ENCODE measurements at regions not wholly inside any gene's neighbourhood (a gene's known extent, or its start where the extent isn't known, plus 50 kb on each side); places are given as distances from the start of the nearest gene placed in this dataset.

- Histone ChIP-seq H3F3A (replicated peaks; ENCODE audit: low read depth) (no peaks in the 10 kb centered on the region), H3K36me3 (ENCODE audit: insufficient read depth) (no peaks in the 10 kb centered on the region), H3K4me1 (ENCODE audit: insufficient read depth) (no peaks in the 10 kb centered on the region), H3K79me2 (replicated peaks; ENCODE audit: insufficient read depth) (no peaks in the 10 kb centered on the region), H3K27me3 (ENCODE audit: insufficient read depth) (no peaks in the 10 kb centered on the region), H3K9me2 (ENCODE audit: insufficient read depth) (no peaks in the 10 kb centered on the region), H2AFZ (no peak overlapping the region), H3K4me2 (no peak overlapping the region), H3K27ac (ENCODE audit: low read depth) (no peak overlapping the region), H3K4me3 (no peak overlapping the region), H4K20me1 (replicated peaks; ENCODE audit: insufficient read depth) (no peaks in the 10 kb centered on the region)
- TF ChIP-seq, protein P1, sequence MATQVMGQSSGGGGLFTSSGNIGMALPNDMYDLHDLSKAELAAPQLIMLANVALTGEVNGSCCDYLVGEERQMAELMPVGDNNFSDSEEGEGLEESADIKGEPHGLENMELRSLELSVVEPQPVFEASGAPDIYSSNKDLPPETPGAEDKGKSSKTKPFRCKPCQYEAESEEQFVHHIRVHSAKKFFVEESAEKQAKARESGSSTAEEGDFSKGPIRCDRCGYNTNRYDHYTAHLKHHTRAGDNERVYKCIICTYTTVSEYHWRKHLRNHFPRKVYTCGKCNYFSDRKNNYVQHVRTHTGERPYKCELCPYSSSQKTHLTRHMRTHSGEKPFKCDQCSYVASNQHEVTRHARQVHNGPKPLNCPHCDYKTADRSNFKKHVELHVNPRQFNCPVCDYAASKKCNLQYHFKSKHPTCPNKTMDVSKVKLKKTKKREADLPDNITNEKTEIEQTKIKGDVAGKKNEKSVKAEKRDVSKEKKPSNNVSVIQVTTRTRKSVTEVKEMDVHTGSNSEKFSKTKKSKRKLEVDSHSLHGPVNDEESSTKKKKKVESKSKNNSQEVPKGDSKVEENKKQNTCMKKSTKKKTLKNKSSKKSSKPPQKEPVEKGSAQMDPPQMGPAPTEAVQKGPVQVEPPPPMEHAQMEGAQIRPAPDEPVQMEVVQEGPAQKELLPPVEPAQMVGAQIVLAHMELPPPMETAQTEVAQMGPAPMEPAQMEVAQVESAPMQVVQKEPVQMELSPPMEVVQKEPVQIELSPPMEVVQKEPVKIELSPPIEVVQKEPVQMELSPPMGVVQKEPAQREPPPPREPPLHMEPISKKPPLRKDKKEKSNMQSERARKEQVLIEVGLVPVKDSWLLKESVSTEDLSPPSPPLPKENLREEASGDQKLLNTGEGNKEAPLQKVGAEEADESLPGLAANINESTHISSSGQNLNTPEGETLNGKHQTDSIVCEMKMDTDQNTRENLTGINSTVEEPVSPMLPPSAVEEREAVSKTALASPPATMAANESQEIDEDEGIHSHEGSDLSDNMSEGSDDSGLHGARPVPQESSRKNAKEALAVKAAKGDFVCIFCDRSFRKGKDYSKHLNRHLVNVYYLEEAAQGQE (IDR thresholded peaks at IDR 0.05; ENCODE audit: unreplicated experiment): no peak
- TF ChIP-seq CTCF (conservative IDR thresholded peaks at IDR 0.05; ENCODE audit: low read depth in 2 of 2) (no peak), JUNB (IDR thresholded peaks at IDR 0.05; ENCODE audit: unreplicated experiment) (no peak), STAT1 (IDR thresholded peaks at IDR 0.05; ENCODE audit: unreplicated experiment) (no peak), ZNF114 (CRISPR knock-in tag; IDR thresholded peaks at IDR 0.05) (no peak), EZH2phosphoT487 (IDR thresholded peaks at IDR 0.05; ENCODE audit: unreplicated experiment) (no peak), EZH2 (IDR thresholded peaks at IDR 0.05; ENCODE audit: low read depth, unreplicated experiment) (no peak), POLR2AphosphoS5 (IDR thresholded peaks at IDR 0.05; ENCODE audit: low read depth) (no peak), NANOG (IDR thresholded peaks at IDR 0.05; ENCODE audit: borderline replicate concordance) (no peak), ZNF331 (CRISPR knock-in tag; IDR thresholded peaks at IDR 0.05; ENCODE audit: low read depth) (no peak)
- TF ChIP-seq, protein P2, sequence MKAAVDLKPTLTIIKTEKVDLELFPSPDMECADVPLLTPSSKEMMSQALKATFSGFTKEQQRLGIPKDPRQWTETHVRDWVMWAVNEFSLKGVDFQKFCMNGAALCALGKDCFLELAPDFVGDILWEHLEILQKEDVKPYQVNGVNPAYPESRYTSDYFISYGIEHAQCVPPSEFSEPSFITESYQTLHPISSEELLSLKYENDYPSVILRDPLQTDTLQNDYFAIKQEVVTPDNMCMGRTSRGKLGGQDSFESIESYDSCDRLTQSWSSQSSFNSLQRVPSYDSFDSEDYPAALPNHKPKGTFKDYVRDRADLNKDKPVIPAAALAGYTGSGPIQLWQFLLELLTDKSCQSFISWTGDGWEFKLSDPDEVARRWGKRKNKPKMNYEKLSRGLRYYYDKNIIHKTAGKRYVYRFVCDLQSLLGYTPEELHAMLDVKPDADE (IDR thresholded peaks at IDR 0.05): no peak
- TF ChIP-seq, protein P3, sequence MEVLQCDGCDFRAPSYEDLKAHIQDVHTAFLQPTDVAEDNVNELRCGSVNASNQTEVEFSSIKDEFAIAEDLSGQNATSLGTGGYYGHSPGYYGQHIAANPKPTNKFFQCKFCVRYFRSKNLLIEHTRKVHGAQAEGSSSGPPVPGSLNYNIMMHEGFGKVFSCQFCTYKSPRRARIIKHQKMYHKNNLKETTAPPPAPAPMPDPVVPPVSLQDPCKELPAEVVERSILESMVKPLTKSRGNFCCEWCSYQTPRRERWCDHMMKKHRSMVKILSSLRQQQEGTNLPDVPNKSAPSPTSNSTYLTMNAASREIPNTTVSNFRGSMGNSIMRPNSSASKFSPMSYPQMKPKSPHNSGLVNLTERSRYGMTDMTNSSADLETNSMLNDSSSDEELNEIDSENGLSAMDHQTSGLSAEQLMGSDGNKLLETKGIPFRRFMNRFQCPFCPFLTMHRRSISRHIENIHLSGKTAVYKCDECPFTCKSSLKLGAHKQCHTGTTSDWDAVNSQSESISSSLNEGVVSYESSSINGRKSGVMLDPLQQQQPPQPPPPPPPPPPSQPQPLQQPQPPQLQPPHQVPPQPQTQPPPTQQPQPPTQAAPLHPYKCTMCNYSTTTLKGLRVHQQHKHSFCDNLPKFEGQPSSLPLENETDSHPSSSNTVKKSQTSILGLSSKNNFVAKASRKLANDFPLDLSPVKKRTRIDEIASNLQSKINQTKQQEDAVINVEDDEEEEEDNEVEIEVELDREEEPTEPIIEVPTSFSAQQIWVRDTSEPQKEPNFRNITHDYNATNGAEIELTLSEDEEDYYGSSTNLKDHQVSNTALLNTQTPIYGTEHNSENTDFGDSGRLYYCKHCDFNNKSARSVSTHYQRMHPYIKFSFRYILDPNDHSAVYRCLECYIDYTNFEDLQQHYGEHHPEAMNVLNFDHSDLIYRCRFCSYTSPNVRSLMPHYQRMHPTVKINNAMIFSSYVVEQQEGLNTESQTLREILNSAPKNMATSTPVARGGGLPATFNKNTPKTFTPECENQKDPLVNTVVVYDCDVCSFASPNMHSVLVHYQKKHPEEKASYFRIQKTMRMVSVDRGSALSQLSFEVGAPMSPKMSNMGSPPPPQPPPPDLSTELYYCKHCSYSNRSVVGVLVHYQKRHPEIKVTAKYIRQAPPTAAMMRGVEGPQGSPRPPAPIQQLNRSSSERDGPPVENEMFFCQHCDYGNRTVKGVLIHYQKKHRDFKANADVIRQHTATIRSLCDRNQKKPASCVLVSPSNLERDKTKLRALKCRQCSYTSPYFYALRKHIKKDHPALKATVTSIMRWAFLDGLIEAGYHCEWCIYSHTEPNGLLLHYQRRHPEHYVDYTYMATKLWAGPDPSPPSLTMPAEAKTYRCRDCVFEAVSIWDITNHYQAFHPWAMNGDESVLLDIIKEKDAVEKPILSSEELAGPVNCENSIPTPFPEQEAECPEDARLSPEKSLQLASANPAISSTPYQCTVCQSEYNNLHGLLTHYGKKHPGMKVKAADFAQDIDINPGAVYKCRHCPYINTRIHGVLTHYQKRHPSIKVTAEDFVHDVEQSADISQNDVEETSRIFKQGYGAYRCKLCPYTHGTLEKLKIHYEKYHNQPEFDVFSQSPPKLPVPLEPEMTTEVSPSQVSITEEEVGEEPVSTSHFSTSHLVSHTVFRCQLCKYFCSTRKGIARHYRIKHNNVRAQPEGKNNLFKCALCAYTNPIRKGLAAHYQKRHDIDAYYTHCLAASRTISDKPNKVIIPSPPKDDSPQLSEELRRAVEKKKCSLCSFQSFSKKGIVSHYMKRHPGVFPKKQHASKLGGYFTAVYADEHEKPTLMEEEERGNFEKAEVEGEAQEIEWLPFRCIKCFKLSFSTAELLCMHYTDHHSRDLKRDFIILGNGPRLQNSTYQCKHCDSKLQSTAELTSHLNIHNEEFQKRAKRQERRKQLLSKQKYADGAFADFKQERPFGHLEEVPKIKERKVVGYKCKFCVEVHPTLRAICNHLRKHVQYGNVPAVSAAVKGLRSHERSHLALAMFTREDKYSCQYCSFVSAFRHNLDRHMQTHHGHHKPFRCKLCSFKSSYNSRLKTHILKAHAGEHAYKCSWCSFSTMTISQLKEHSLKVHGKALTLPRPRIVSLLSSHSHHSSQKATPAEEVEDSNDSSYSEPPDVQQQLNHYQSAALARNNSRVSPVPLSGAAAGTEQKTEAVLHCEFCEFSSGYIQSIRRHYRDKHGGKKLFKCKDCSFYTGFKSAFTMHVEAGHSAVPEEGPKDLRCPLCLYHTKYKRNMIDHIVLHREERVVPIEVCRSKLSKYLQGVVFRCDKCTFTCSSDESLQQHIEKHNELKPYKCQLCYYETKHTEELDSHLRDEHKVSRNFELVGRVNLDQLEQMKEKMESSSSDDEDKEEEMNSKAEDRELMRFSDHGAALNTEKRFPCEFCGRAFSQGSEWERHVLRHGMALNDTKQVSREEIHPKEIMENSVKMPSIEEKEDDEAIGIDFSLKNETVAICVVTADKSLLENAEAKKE (CRISPR knock-in tag; IDR thresholded peaks at IDR 0.05): no peak
- Mint-ChIP-seq H3K36me3 (ENCODE audit: low read depth) (no peaks in the 10 kb centered on the region), H3K9me3 (no peaks in the 10 kb centered on the region), H3K27me3 (ENCODE audit: insufficient read depth, low read depth, poor library complexity) (no peaks in the 10 kb centered on the region), H3K4me1 (no peaks in the 10 kb centered on the region), H3K4me3 (no peak overlapping the region), H3K27ac (no peak overlapping the region)
- ATAC-seq (no peak), DNase-seq (ENCODE audit: low spot score) (no peak)
These were observed 121.7 kb upstream of the CNOT2 start for GRCh38 chr12:70121562-70121961.
